PC-3 (cell line): ENCODE measurements at regions not wholly inside any gene's neighbourhood (a gene's known extent, or its start where the extent isn't known, plus 50 kb on each side); places are given as distances from the start of the nearest gene placed in this dataset.

ENCODE experiments used
- CTCF ChIP-seq: fragments of 300-600 bp; sonication (generic); conservative IDR thresholded peaks from 2 replicates; pipeline ENCODE4 v1.5.1; 2017; ENCODE audit warnings: antibody characterized with exemption, low read depth, mild to moderate bottlenecking, low read length
- EZH2 ChIP-seq: fragments of 300-600 bp; sonication (generic); IDR thresholded peaks from one replicate; pipeline ENCODE4 v1.6.1; 2017; ENCODE audit warnings: antibody characterized with exemption, mild to moderate bottlenecking, low read length; ENCODE audit not compliant: unreplicated experiment

- TF ChIP-seq CTCF (no peak), EZH2 (no peak)
Measured at GRCh38 chr2:172281648-172282570, 145.5 kb upstream of the ITGA6 start.
